Loucy (cell line): ENCODE measurements at regions not wholly inside any gene's neighbourhood (a gene's known extent, or its start where the extent isn't known, plus 50 kb on each side); places are given as distances from the start of the nearest gene placed in this dataset.

Experiments used
- CTCF ChIP-seq: fragments of 200-600 bp; sonication (generic); conservative IDR thresholded peaks from 2 replicates; pipeline ENCODE4 v1.5.1; 2014; ENCODE audit warnings: mild to moderate bottlenecking, antibody characterized with exemption, low read length
- EZH2phosphoT487 ChIP-seq: fragments of 200-600 bp; IDR thresholded peaks from 2 replicates; pipeline ENCODE4 v1.6.1; 2018; ENCODE audit warnings: antibody characterized with exemption, mild to moderate bottlenecking, moderate library complexity, borderline replicate concordance

- TF ChIP-seq CTCF (no peak), EZH2phosphoT487 (no peak)
These were observed 57.9 kb downstream of the FOXL3 start for GRCh38 chr7:347644-348479.
